ENCODE measurements at regions not wholly inside any gene's neighbourhood (a gene's known extent, or its start where the extent isn't known, plus 50 kb on each side); places are given as distances from the start of the nearest gene placed in this dataset.

GRCh38 chr22:47987885-47988515 is 1225.5 kb downstream of the TBC1D22A start:
- DNase-seq, result no peak

GRCh38 chr22:47976219-47976618 is 1213.8 kb downstream of the TBC1D22A start:
- DNase-seq, result no peak

GRCh38 chr22:47967831-47968230 is 1205.4 kb downstream of the TBC1D22A start:
- no peak for DNase-seq

- DNase-seq, result no peak
Measured at GRCh38 chr22:47966316-47966715, 1203.9 kb downstream of the TBC1D22A start.

- no peak for DNase-seq
Measured at GRCh38 chr22:47965896-47966295, 1203.4 kb downstream of the TBC1D22A start.

- DNase-seq, result no peak
Measured at GRCh38 chr22:47965066-47965465, 1202.6 kb downstream of the TBC1D22A start.

GRCh38 chr22:47963660-47964059 is 1201.2 kb downstream of the TBC1D22A start:
- DNase-seq, result no peak

GRCh38 chr22:47957649-47958048 is 1195.2 kb downstream of the TBC1D22A start:
- DNase-seq, result no peak

GRCh38 chr22:47954107-47954506 is 1191.7 kb downstream of the TBC1D22A start:
- DNase-seq, result no peak

- DNase-seq, result no peak
Measured at GRCh38 chr22:47944941-47945340, 1182.5 kb downstream of the TBC1D22A start.

- no peak for DNase-seq
Measured at GRCh38 chr22:47943729-47944700, 1181.6 kb downstream of the TBC1D22A start.

GRCh38 chr22:47940211-47940610 is 1177.8 kb downstream of the TBC1D22A start:
- DNase-seq, result no peak

GRCh38 chr22:47933891-47934290 is 1171.4 kb downstream of the TBC1D22A start:
- no peak for DNase-seq

- DNase-seq, result no peak
Measured at GRCh38 chr22:47933226-47933625, 1170.8 kb downstream of the TBC1D22A start.

GRCh38 chr22:47929646-47930185 is 1167.3 kb downstream of the TBC1D22A start:
- no peak for DNase-seq

- DNase-seq, result no peak
Measured at GRCh38 chr22:47929073-47929472, 1166.6 kb downstream of the TBC1D22A start.

- no peak for DNase-seq
Measured at GRCh38 chr22:47928631-47929030, 1166.2 kb downstream of the TBC1D22A start.

- no peak for DNase-seq
Measured at GRCh38 chr22:47927648-47928210, 1165.3 kb downstream of the TBC1D22A start.

GRCh38 chr22:47923011-47923427 is 1160.6 kb downstream of the TBC1D22A start:
- DNase-seq, result no peak

- no peak for DNase-seq
Measured at GRCh38 chr22:47921906-47922305, 1159.5 kb downstream of the TBC1D22A start.

- DNase-seq, result no peak
Measured at GRCh38 chr22:47920380-47920959, 1158.0 kb downstream of the TBC1D22A start.

GRCh38 chr22:47919893-47920292 is 1157.4 kb downstream of the TBC1D22A start:
- DNase-seq, result no peak

GRCh38 chr22:47919001-47919441 is 1156.6 kb downstream of the TBC1D22A start:
- DNase-seq, result no peak

Data from NCI-H1417 treated with DMSO at 0.1 percent for 48 hours (cell line).